ENCODE measurements at regions not wholly inside any gene's neighbourhood (a gene's known extent, or its start where the extent isn't known, plus 50 kb on each side); places are given as distances from the start of the nearest gene placed in this dataset.

GRCh38 chr6:128827675-128828464 lies 55.1 kb upstream of the LAMA2 start:
- DNase-seq (ENCODE audit: low read depth in 4 of 4, low spot score in 3 of 4) = no peak

- DNase-seq (ENCODE audit: low read depth in 4 of 4, low spot score in 3 of 4) = no peak
These were observed 56.3 kb upstream of the LAMA2 start for GRCh38 chr6:128826606-128827005.

GRCh38 chr6:128822271-128822670 lies 60.7 kb upstream of the LAMA2 start:
- no peak for DNase-seq (ENCODE audit: low read depth in 4 of 4, low spot score in 3 of 4)

- no peak for DNase-seq (ENCODE audit: low read depth in 4 of 4, low spot score in 3 of 4)
These were observed 61.8 kb upstream of the LAMA2 start for GRCh38 chr6:128821116-128821515.

GRCh38 chr6:128808856-128809255 lies 74.1 kb upstream of the LAMA2 start:
- no peak for DNase-seq (ENCODE audit: low read depth in 4 of 4, low spot score in 3 of 4)

- DNase-seq (ENCODE audit: low read depth in 4 of 4, low spot score in 3 of 4) = peak in 1 of 4 donors; percentile 0
These were observed 75.4 kb upstream of the LAMA2 start for GRCh38 chr6:128807577-128807976.

GRCh38 chr6:128806261-128806660 lies 76.7 kb upstream of the LAMA2 start:
- no peak for DNase-seq (ENCODE audit: low read depth in 4 of 4, low spot score in 3 of 4)

GRCh38 chr6:128803911-128804310 lies 79.0 kb upstream of the LAMA2 start:
- no peak for DNase-seq (ENCODE audit: low read depth in 4 of 4, low spot score in 3 of 4)

GRCh38 chr6:128801621-128802020 lies 81.3 kb upstream of the LAMA2 start:
- DNase-seq (ENCODE audit: low read depth in 4 of 4, low spot score in 3 of 4) = no peak

GRCh38 chr6:128784266-128784665 lies 98.7 kb upstream of the LAMA2 start:
- no peak for DNase-seq (ENCODE audit: low read depth in 4 of 4, low spot score in 3 of 4)

GRCh38 chr6:128768187-128768586 lies 114.8 kb upstream of the LAMA2 start:
- no peak for DNase-seq (ENCODE audit: low read depth in 4 of 4, low spot score in 3 of 4)

- DNase-seq (ENCODE audit: low read depth in 4 of 4, low spot score in 3 of 4) = no peak
These were observed 115.2 kb upstream of the LAMA2 start for GRCh38 chr6:128767705-128768104.

GRCh38 chr6:128767150-128767549 lies 115.8 kb upstream of the LAMA2 start:
- no peak for DNase-seq (ENCODE audit: low read depth in 4 of 4, low spot score in 3 of 4)

GRCh38 chr6:128763599-128764300 lies 119.2 kb upstream of the LAMA2 start:
- no peak for DNase-seq (ENCODE audit: low read depth in 4 of 4, low spot score in 3 of 4)

- no peak for DNase-seq (ENCODE audit: low read depth in 4 of 4, low spot score in 3 of 4)
These were observed 123.0 kb upstream of the LAMA2 start for GRCh38 chr6:128759901-128760300.

GRCh38 chr6:128759447-128759846 lies 123.5 kb upstream of the LAMA2 start:
- DNase-seq (ENCODE audit: low read depth in 4 of 4, low spot score in 3 of 4) = no peak

- no peak for DNase-seq (ENCODE audit: low read depth in 4 of 4, low spot score in 3 of 4)
These were observed 125.0 kb upstream of the LAMA2 start for GRCh38 chr6:128757961-128758360.

GRCh38 chr6:128754658-128755256 lies 128.2 kb upstream of the LAMA2 start:
- no peak for DNase-seq (ENCODE audit: low read depth in 4 of 4, low spot score in 3 of 4)

GRCh38 chr6:128743974-128744765 lies 138.8 kb upstream of the LAMA2 start:
- DNase-seq (ENCODE audit: low read depth in 4 of 4, low spot score in 3 of 4) = no peak

GRCh38 chr6:128742900-128743299 lies 140.0 kb upstream of the LAMA2 start:
- no peak for DNase-seq (ENCODE audit: low read depth in 4 of 4, low spot score in 3 of 4)

GRCh38 chr6:128740951-128741350 lies 142.0 kb upstream of the LAMA2 start:
- no peak for DNase-seq (ENCODE audit: low read depth in 4 of 4, low spot score in 3 of 4)

Data from left renal pelvis (tissue), 4 donors.